ENCODE measurements at regions not wholly inside any gene's neighbourhood (a gene's known extent, or its start where the extent isn't known, plus 50 kb on each side); places are given as distances from the start of the nearest gene placed in this dataset.
"Not testable (repeated sequence)": the region's sequence is repeated elsewhere in the genome, so short reads cannot be mapped to it uniquely, and the experiment has no call there.

- no peak for DNase-seq (ENCODE audit: low read depth)
- H3K4me3 ChIP-seq (ENCODE audit: low read depth, low read length) = no peak overlapping the region
Observed at GRCh38 chr4:64767547-64767946, 358.3 kb upstream of the TECRL start.

GRCh38 chr4:64766565-64766964 lies 357.3 kb upstream of the TECRL start:
- DNase-seq (ENCODE audit: low read depth) = no peak
- H3K4me3 ChIP-seq (ENCODE audit: low read depth, low read length) = no peak overlapping the region

- H3K4me3 ChIP-seq (ENCODE audit: low read depth, low read length) = no peak overlapping the region
- DNase-seq (ENCODE audit: low read depth) = peak; percentile 34
Observed at GRCh38 chr4:64756016-64756415, 346.8 kb upstream of the TECRL start.

- no peak overlapping the region for H3K4me3 ChIP-seq (ENCODE audit: low read depth, low read length)
- no peak for DNase-seq (ENCODE audit: low read depth)
Observed at GRCh38 chr4:64747919-64748715, 338.9 kb upstream of the TECRL start.

- H3K4me3 ChIP-seq (ENCODE audit: low read depth, low read length) = no peak overlapping the region
- DNase-seq (ENCODE audit: low read depth) = no peak
Observed at GRCh38 chr4:64738240-64738639, 329.0 kb upstream of the TECRL start.

GRCh38 chr4:64737854-64738138 lies 328.5 kb upstream of the TECRL start:
- not testable (repeated sequence) for H3K4me3 ChIP-seq (ENCODE audit: low read depth, low read length); DNase-seq (ENCODE audit: low read depth)

- no peak for DNase-seq (ENCODE audit: low read depth)
- H3K4me3 ChIP-seq (ENCODE audit: low read depth, low read length) = no peak overlapping the region
Observed at GRCh38 chr4:64737026-64737853, 328.0 kb upstream of the TECRL start.

- H3K4me3 ChIP-seq (ENCODE audit: low read depth, low read length) = no peak overlapping the region
- no peak for DNase-seq (ENCODE audit: low read depth)
Observed at GRCh38 chr4:64729561-64729960, 320.3 kb upstream of the TECRL start.

- H3K4me3 ChIP-seq (ENCODE audit: low read depth, low read length) = no peak overlapping the region
- no peak for DNase-seq (ENCODE audit: low read depth)
Observed at GRCh38 chr4:64727960-64728359, 318.7 kb upstream of the TECRL start.

- DNase-seq (ENCODE audit: low read depth); H3K4me3 ChIP-seq (ENCODE audit: low read depth, low read length): not testable (repeated sequence)
Observed at GRCh38 chr4:64727391-64727790, 318.1 kb upstream of the TECRL start.

GRCh38 chr4:64724689-64725088 lies 315.4 kb upstream of the TECRL start:
- no peak for DNase-seq (ENCODE audit: low read depth)
- H3K4me3 ChIP-seq (ENCODE audit: low read depth, low read length) = no peak overlapping the region

- H3K4me3 ChIP-seq (ENCODE audit: low read depth, low read length) = no peak overlapping the region
- no peak for DNase-seq (ENCODE audit: low read depth)
Observed at GRCh38 chr4:64721106-64721505, 311.9 kb upstream of the TECRL start.

GRCh38 chr4:64718091-64718490 lies 308.8 kb upstream of the TECRL start:
- no peak overlapping the region for H3K4me3 ChIP-seq (ENCODE audit: low read depth, low read length)
- DNase-seq (ENCODE audit: low read depth) = peak; percentile 7

GRCh38 chr4:64715741-64716140 lies 306.5 kb upstream of the TECRL start:
- DNase-seq (ENCODE audit: low read depth) = no peak
- H3K4me3 ChIP-seq (ENCODE audit: low read depth, low read length) = no peak overlapping the region

- no peak for DNase-seq (ENCODE audit: low read depth)
- H3K4me3 ChIP-seq (ENCODE audit: low read depth, low read length) = no peak overlapping the region
Observed at GRCh38 chr4:64713256-64713840, 304.1 kb upstream of the TECRL start.

GRCh38 chr4:64712590-64712989 lies 303.3 kb upstream of the TECRL start:
- no peak overlapping the region for H3K4me3 ChIP-seq (ENCODE audit: low read depth, low read length)
- no peak for DNase-seq (ENCODE audit: low read depth)

- DNase-seq (ENCODE audit: low read depth) = no peak
- no peak overlapping the region for H3K4me3 ChIP-seq (ENCODE audit: low read depth, low read length)
Observed at GRCh38 chr4:64705989-64706388, 296.7 kb upstream of the TECRL start.

- H3K4me3 ChIP-seq (ENCODE audit: low read depth, low read length) = no peak overlapping the region
- DNase-seq (ENCODE audit: low read depth) = no peak
Observed at GRCh38 chr4:64698171-64698570, 288.9 kb upstream of the TECRL start.

GRCh38 chr4:64682946-64683345 lies 273.7 kb upstream of the TECRL start:
- no peak overlapping the region for H3K4me3 ChIP-seq (ENCODE audit: low read depth, low read length)
- DNase-seq (ENCODE audit: low read depth) = no peak

GRCh38 chr4:64682481-64682880 lies 273.2 kb upstream of the TECRL start:
- H3K4me3 ChIP-seq (ENCODE audit: low read depth, low read length) = no peak overlapping the region
- DNase-seq (ENCODE audit: low read depth) = no peak

GRCh38 chr4:64673121-64673520 lies 263.9 kb upstream of the TECRL start:
- DNase-seq (ENCODE audit: low read depth); H3K4me3 ChIP-seq (ENCODE audit: low read depth, low read length): not testable (repeated sequence)

Data from skeletal muscle cell (primary cell).